NCI-H2196 treated with DMSO at 0.1 percent for 48 hours (cell line): ENCODE measurements at regions not wholly inside any gene's neighbourhood (a gene's known extent, or its start where the extent isn't known, plus 50 kb on each side); places are given as distances from the start of the nearest gene placed in this dataset.
"Not testable (repeated sequence)": the region's sequence is repeated elsewhere in the genome, so short reads cannot be mapped to it uniquely, and the experiment has no call there.

Experiments used
- DNase-seq: peaks from one replicate; lab custom pipeline; 2025; ENCODE audit not compliant: unreplicated experiment; lab: John Stamatoyannopoulos, UW

GRCh38 chr2:172284209-172284608, 143.2 kb upstream of the ITGA6 start:
- no peak for DNase-seq

DNA sequence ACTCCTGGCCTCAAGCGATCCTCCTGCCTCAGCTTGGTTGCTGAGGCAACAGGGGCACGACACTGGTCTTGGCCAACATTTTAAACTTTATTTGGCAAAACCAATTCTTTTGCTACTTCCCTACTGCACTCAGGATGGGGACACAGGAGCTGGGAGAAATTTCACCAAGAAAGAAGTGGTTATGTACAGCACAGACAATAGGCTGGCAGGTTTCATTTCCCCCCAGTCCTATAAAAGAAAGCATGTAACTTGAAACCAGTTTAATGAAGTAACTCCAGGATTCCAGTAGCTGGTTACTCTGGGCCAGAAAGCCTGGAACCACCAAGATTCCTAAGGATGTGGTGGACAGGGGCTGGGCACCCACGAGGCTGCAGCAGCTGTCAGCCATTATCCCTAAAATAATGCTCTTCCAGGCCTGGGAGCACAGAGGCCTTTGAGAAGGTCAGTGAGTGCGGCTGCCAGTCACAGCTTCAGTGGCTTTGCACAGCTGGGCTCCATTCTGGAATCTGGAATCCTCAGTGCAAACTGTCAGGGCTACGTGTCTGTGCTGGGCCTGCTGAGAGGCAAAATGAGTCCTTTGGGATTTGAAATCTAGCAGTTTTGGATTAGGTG, 142.3 kb upstream of the ITGA6 start:
- DNase-seq = no peak

GRCh38 chr2:172285760-172286159, 141.6 kb upstream of the ITGA6 start:
- no peak for DNase-seq

GRCh38 chr2:172287190-172287589, 140.2 kb upstream of the ITGA6 start:
- no peak for DNase-seq

GRCh38 chr2:172287605-172288315, 139.6 kb upstream of the ITGA6 start:
- DNase-seq = no peak

GRCh38 chr2:172288603-172289002, 138.8 kb upstream of the ITGA6 start:
- no peak for DNase-seq

GRCh38 chr2:172293952-172294351, 133.4 kb upstream of the ITGA6 start:
- no peak for DNase-seq

GRCh38 chr2:172294983-172295382, 132.4 kb upstream of the ITGA6 start:
- no peak for DNase-seq

GRCh38 chr2:172295677-172296076, 131.7 kb upstream of the ITGA6 start:
- no peak for DNase-seq

DNA sequence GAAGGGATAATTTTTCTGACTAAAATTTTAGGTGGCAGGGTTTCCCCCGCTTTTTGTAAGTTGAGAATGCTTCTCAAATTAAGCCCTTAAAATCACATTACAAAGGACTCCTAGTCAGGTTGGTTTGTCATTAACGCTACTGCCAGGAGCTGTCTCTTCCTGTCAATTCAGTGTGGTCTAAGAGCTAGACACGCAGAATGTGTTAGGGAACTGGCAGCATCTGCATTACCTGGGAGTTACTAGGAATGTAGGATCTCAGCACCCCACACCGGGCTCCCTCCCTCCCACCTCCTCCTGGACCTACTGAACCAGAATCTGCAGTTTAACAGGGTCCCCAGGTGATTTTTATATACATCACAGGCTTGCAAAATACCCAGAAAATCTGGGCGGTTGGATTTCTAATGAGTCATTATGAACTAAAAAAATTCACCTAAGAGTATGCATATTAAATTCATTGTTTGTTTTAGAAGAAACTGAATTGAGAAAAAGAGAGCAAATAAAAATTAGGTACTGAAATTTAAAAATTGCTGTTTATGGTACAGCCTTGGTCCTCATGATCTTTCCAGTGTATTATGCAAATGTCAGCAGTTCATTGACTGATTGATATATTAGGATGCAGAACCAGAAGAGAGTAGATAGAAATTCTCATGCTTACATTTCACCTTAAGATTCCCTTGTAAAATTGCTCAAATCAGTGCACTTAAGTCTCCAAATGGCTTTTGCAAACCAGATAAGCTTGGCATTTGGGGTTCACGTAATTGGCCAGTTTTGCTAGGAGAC, 130.9 kb upstream of the ITGA6 start:
- no peak for DNase-seq

DNA sequence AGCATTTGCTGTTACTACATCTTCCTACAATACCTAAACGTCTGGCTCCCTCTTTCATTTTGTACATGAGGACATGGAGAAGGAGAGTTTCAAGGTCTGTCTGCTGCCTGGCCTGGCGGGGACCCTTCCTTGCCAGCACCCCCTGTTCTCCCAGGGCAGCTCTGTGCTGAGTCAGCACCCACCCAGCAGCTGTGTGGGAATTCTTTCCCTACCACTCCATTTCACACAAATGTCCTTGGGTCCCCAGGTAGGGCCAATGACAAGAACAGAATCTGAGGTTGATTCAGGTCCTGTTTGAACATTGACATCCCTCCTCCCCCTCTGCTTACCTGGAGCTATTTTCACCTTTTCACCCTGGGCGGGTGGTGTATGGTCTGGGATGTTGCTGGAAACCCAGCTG, 129.9 kb upstream of the ITGA6 start:
- no peak for DNase-seq

GRCh38 chr2:172297950-172298349, 129.4 kb upstream of the ITGA6 start:
- DNase-seq = no peak

DNA sequence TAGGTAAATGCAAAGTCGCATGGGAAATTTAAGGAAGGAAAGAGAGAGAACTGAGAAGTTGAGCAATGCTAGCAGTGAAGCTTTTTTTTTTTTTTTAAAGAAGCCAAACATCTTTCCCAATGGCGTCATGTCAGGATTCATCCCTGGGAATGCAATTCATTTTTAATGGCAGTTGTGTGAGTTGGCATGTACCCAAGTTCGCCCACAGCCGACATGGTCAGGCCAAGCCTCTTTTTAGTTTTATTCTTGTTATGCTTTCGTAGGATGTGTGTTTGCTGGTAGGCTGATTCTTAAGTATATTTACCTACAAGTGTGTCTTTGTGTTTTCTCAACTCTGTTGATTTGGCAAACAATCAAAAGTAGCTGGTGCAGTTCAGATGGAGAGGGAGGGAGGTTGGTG, 127.6 kb upstream of the ITGA6 start:
- no peak for DNase-seq

DNA sequence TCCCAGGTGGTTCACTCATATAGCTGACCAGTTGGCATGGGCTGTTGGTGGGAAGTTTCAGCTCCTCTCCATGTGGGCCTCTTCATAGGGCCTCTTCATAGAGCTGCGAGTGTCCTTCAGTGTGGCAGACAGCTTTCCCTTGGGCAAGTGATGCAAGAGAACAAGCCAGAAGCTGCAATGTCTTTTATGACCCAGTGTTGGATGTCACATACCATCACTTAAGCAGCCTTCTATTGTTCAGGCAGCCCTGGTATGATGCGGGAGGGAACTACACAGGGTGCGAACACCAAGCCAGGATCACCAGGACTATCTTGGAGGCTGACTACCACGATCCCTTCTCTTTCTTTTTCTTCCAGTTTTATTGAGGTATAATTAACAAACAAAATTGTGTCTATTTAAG, 126.5 kb upstream of the ITGA6 start:
- DNase-seq = no peak

GRCh38 chr2:172305066-172305465, 122.3 kb upstream of the ITGA6 start:
- no peak for DNase-seq

GRCh38 chr2:172307800-172308199, 119.6 kb upstream of the ITGA6 start:
- DNase-seq = no peak

DNA sequence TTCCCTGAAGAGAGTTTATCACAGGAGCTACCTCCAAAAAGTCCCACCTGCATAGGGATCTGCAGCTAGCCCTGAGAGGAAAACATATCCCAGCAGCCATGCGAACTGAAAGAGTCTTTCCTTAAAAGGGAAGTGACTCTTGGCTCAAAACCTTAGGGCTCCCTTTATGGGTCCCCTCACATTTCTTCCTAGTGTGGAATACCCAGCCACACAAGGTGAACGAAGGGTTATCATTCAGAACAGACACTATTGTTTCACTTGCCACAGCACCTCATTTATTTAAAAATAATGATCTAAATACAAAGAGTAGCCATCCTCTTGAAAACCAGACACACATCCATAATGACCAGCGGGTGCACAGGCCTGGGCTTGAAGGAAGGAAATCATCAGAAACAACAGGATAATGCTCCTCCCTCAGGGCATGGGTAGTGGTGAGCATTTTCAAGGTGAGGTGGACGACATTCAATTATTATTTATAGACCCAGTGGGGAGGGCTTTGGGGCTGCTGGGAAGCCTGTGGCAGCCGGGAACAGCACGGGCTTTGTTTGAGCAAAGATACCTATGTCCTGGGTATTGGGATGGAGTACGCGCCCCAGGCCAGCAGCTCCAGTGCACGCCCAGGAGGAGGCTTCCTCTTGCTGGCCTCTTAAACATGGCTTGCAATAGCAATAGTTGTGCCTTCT, 119.0 kb upstream of the ITGA6 start:
- DNase-seq = no peak

GRCh38 chr2:172311921-172312345, 115.5 kb upstream of the ITGA6 start:
- DNase-seq = no peak

- DNase-seq = no peak
These were observed 113.6 kb upstream of the ITGA6 start for GRCh38 chr2:172313715-172314341.

DNA sequence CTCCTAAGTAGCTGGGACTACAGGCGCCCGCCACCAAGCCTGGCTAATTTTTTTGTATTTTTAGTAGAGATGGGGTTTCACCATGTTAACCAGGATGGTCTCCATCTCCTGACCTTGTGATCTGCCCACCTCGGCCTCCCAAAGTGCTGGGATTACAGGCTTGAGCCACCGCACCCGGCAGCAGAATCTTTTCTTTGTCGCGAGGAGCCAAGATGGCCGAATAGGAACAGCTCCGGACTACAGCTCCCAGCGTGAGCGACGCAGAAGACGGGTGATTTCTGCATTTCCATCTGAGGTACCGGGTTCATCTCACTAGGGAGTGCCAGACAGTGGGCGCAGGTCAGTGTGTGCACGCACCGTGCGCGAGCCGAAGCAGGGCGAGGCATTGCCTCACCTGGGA, 112.3 kb upstream of the ITGA6 start:
- not testable (repeated sequence) for DNase-seq

DNA sequence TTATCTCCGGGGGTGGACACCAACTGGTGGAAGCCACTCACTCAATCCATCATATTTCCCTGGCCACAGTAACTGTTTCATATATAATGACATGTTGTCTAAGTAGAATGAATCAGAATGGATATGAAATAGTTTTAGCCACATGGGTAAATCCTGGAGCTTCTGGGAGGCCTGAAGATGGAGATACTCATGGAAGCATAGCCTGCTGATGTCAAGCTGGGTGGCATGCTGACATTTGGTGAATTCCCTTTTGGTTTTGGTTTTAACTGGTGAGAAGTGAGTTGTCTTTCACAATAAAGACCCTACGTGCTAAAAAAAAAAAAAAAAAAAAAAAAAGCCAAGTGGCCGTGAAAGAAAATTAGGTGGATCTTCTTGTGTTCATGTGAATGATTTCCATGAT, 105.3 kb upstream of the ITGA6 start:
- DNase-seq = no peak
